Stimulated activated CD8-positive, alpha-beta memory T cell treated with anti-CD3 and anti-CD28 coated beads, Interleukin-4, amount 100 ng/mL, for 48 hours (primary cell): ENCODE measurements at regions not wholly inside any gene's neighbourhood (a gene's known extent, or its start where the extent isn't known, plus 50 kb on each side); places are given as distances from the start of the nearest gene placed in this dataset.
A peak's percentile ranks its signal among the peaks of the same experiment; 100 is the strongest.

Experiments
- DNase-seq: peaks from one replicate; pipeline ENCODE4 v3.0.0-alpha.2; 2020

- DNase-seq, result no peak
Measured at GRCh38 chr21:17976691-17977090, 157.5 kb upstream of the C21orf91 start.

DNA sequence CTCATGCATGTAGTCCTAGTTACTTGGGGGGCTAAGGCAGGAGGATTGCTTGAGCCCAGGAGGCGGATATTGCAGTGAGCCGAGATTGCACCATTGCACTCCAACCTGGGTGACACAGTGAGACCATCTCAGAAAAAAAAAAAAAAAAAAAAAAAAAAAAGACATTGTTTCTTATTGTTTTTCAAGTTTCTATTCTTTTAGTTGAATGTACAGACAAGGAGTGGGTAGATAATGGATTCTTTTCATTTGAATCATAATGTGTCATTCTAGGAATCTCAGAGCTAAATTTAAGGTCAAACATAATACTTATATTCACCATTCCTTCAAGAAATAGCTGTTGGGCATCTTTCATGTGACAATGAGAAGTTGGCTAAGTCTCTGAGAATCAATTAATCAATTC is 157.0 kb upstream of the C21orf91 start:
- DNase-seq, result no peak

DNA sequence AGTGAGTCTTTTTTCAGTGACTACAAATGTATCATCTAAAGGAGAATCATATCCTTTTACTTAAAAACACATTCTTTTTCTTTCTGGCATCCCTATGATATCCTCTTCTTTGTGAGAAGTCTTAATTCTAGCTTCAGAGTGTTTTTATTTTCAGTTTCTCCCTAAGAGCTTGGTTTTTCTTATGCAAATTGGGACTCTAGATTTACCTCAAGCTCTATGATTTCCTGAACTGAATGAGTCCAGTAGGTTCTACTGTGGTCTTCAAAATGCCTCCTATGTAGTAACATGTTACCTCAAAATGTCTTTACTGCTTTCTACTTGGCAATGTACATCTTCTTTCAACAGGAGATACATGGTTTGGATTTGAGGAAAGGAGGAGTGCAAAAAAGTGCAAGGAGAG is 148.2 kb upstream of the C21orf91 start:
- no peak for DNase-seq

- DNase-seq, result no peak
Measured at GRCh38 chr21:17964716-17965115, 145.6 kb upstream of the C21orf91 start.

DNA sequence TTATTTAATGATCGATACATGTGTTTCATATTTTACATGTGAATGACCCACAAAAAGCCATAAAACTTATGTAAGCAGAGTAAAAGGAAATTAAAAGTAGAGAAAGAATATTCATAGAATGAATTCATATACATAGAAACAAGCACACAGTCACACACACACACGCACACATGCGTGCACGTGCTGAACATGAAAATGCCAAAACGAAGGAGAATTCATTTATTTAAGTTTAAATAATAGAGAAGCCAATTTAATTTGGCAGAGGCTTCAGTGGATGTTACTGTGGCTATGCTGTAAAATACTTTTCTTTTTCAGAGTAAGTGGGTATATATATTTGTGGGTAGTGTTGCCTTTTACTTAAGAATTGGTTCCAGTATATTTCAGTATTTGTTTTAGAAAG is 145.0 kb upstream of the C21orf91 start:
- no peak for DNase-seq

DNA sequence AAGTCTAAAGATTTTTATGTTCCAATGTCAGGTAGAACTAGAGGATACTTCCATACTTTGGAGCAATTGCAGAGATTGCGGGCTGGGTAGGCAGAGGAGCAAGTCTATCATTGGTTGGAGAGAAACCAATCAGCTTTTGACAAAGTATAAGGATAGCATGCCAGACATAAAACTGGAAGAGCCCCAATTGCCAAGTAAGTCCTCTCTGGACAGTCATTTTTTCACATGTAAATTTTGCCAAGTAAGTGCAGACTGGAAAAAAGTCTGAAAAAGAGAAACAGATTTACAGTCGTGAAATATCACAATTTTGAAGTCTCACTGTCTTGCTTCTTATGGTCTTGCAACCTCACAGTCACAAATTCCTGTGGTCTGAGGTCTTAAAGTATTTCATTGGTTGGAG is 131.4 kb upstream of the C21orf91 start:
- no peak for DNase-seq

DNA sequence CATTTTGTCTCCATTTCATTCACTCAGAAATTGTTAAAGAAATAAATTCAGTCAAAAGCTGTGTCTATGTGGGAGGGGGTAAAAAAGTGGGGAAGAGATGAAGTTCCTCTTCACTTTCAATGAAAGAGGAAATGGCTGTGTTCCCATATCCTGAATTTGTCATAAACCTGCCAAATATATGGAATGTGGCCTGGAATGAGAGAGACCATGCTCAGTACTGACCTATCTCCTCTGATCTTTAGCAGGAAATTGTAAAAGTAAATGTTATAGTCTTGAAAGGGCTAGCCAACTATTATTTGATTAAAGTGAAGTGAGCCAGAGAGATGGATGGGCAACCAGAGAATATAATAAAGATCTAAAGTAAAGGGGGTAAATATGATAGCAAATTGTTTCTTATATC is 130.3 kb upstream of the C21orf91 start:
- no peak for DNase-seq

GRCh38 chr21:17947531-17947930 is 128.4 kb upstream of the C21orf91 start:
- no peak for DNase-seq

- DNase-seq, result no peak
Measured at GRCh38 chr21:17931080-17931479, 111.9 kb upstream of the C21orf91 start.

DNA sequence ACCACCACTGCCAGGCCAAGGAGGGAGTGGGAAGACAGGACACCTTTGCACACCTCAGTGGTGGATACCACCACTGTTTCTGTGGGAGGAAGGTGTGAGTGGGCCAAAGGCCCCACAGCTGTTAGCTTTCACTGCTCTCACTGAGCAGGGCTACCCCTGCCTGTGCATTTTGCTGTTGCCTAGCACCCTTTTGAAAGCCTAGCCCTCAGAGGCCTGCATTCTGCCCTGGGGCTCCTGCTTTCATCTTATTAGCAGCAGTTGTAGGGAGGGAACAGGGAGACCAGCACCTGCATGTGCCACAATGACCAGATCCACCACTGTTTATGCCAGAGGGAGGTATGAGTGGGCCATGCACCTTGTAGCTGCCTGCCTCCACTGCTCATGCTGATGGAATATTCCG is 110.9 kb upstream of the C21orf91 start:
- no peak for DNase-seq

DNA sequence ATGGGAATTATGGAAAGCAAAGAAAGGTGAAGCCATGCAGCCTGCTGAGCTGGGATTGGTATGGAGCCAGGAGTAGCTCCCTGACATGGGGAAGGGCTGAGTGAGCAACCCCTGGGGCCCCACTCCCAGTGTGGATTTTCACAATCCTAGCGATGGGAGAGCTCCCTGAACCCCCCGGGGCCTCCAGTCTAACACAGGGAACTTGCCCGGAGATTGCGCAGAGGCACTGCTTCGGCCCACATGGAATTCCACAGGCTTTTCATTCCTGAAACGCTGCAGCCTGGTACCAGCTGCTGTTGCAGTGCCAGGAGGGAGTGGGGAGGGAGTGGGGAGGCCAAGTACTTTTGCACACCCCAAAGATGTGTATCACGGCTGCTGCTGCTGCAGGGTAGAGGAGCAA is 110.4 kb upstream of the C21orf91 start:
- DNase-seq, result no peak

DNA sequence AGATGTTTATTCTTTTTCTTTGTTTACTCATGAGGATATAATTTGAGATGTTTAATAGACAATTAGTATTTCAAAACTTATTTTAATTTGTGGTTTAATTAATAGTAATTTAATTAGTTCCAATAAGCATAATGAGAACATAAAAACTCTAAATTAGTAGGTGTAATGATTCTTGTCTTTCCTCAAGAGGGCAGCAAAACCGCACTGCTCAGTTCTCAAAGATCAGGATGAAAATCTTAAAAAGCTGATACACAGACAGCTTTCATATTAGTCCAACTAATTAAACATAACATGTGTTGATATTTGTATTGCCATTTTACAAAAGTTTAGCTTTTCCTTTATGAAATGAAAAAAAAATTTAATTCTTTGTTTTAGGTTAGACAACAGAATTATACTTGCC is 106.7 kb upstream of the C21orf91 start:
- no peak for DNase-seq

- peak; percentile 55 for DNase-seq
Measured at GRCh38 chr21:17925000-17925610, 105.9 kb upstream of the C21orf91 start.

GRCh38 chr21:17921579-17922530 is 102.7 kb upstream of the C21orf91 start:
- no peak for DNase-seq

GRCh38 chr21:17915976-17916375 is 96.8 kb upstream of the C21orf91 start:
- DNase-seq, result no peak

DNA sequence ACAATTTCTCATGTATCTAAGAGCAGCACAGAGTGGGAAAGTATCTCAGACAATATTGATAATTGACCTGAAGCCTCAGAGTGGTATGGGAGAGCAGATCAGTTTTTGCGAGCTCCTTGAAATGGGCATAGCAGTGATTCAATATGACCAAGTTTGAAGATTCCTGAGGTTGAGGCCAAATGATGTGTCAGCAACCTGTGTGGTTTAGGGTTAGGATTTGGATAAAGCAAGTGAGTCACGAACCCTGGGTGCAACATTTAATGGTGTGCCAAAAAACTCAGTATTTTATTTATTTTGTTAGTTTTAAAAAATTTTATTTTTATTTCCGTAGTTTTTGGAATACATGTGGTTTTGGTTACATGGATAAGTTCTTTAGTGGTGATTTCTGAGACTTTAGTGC is 92.5 kb upstream of the C21orf91 start:
- DNase-seq, result no peak

- no peak for DNase-seq
Measured at GRCh38 chr21:17903929-17904639, 84.9 kb upstream of the C21orf91 start.

DNA sequence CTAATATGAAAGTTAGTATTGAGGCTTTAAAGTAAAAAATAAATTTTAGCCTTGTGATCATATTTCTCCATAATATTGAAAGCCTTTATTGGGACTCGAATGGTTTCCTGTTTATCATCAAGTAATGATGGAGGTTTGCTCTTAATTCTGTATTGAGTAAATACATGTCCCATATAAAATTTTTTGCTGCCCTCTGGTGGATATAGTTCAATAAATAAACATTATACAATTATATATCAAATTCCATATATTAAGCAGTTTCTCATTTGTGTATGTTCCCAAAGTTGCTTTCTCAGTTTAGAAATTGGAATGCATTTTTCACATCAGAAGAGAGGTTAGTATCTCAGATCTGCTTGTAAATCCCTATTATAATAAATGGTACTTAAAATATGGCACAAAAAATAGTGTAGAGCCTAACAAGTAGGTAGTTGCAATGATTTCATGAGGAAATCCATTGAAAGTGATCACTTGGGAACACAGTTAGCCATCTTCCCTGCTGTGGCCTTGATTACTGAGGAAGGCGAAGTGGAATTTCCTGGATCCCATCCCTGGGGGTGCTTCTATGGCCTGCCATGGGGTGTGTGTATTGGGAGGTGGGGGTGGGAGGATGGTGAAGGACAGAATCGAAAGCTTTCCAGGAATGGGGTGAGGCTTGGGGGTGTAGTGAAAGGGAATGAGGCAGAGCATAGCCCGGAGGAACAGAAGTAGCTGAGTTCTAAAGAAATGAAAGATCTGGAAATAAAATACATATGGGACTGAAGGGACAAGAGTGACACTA is 84.1 kb upstream of the C21orf91 start:
- DNase-seq, result no peak

DNA sequence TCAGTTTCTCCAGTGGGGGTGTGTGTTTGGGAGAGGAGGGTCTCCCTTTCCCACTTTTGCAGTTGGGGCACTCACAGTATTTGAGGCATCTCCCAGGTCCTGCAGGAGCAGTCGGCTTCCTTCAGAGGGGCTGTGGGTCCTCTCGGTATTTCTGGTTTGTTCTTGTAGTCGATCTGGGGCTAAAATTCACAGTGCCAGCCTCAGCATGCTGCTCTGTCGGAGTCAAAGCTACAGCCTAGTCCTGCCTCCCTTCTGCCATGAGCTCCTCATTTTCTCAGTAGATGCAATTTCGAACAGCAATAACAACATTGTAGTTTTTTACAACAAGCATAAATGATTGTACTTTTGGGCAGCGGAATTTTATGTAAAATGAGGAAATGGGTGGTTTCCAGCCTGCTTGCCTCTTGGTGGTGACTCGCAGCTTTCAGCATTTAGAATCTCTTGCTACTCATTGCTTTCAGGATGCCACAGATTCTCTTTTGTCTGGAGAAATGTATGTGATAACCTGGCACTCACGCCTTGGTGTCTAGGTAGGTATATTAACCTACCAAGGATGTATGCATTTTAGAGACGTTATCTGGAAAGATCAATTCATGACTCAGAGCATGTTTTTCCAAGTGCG is 82.4 kb upstream of the C21orf91 start:
- no peak for DNase-seq

DNA sequence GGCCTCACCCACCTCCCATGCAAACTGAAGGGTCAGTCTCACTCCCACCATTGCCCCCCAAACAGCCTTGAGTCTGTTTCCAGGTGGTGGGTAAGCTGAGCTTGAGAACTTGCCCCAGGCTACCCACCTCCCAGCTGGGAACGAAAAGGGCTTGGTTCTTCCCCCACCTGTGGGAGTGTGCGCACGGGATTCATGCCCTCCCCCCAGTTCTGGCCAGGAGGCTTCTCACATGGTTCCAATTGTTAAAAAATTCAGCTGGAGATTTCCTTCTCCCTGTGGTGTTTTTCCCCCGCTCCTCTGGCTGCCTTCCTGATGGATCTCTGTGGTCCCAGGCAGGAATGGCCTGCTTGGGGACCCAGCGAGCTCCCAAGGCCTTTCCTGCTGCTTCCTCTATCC is 81.8 kb upstream of the C21orf91 start:
- no peak for DNase-seq

GRCh38 chr21:17900281-17900989 is 81.3 kb upstream of the C21orf91 start:
- DNase-seq, result peak; percentile 28

DNA sequence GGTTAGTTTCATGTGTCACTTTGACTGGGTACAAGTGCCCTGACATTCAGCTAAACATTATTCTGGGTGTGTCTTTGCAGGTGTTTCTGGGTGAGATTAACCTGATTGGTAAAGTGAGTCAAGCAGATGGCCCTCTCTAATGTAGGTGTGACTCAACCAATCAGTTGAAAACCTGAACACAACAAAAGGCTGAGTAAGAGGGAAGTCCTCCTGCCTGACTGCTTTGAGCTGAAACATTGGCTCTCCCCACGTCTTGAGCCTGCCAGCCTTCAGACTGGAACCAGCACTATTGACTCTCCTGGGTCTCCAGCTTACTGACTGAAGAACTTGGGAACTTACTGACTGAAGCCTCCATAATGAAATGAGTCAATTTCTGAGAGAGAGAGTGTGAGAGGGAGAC is 70.0 kb upstream of the C21orf91 start:
- no peak for DNase-seq
